Endothelial cell of umbilical vein (primary cell): ENCODE measurements at regions not wholly inside any gene's neighbourhood (a gene's known extent, or its start where the extent isn't known, plus 50 kb on each side); places are given as distances from the start of the nearest gene placed in this dataset.

Experiments
- CTCF ChIP-seq, 2 donors: IDR thresholded peaks; 1 replicate in 1 of 2; 2 replicates in 1 of 2; pipeline ENCODE4 v1.5.1; 2011; ENCODE audit warnings: low read length in 2 of 2, mild to moderate bottlenecking in 2 of 2, moderate library complexity in 2 of 2, control low read depth in 1 of 2, inconsistent platforms in 1 of 2, low read depth in 1 of 2; ENCODE audit not compliant: insufficient read depth in 1 of 2; ENCODE audit errors: extremely low read depth in 1 of 2
- EZH2 ChIP-seq: IDR thresholded peaks from 2 replicates; pipeline ENCODE4 v1.6.1; 2012; ENCODE audit warnings: borderline replicate concordance, low read depth, mild to moderate bottlenecking, moderate library complexity, low read length, inconsistent platforms; ENCODE audit not compliant: severe bottlenecking
- FOS ChIP-seq: IDR thresholded peaks from 2 replicates; pipeline ENCODE4 v1.6.1; 2011; ENCODE audit warnings: mild to moderate bottlenecking, low read length, moderate library complexity, borderline replicate concordance; ENCODE audit not compliant: insufficient read depth
- GATA2 ChIP-seq: IDR thresholded peaks from 2 replicates; pipeline ENCODE4 v1.7.0; 2011; ENCODE audit warnings: low read depth, mild to moderate bottlenecking, moderate library complexity, mixed read lengths, low read length; ENCODE audit not compliant: insufficient read length, insufficient read depth
- JUN ChIP-seq: IDR thresholded peaks from 2 replicates; pipeline ENCODE4 v1.6.1; 2011; ENCODE audit warnings: borderline replicate concordance, low read depth; ENCODE audit not compliant: insufficient read length, insufficient read depth
- MAX ChIP-seq: IDR thresholded peaks from 2 replicates; pipeline ENCODE4 v1.6.1; 2011; ENCODE audit not compliant: insufficient read depth, insufficient read length
- MYC ChIP-seq: IDR thresholded peaks from one replicate; pipeline ENCODE4 v1.6.1; 2011; ENCODE audit warnings: mild to moderate bottlenecking, low read depth, low read length
- POLR2A ChIP-seq: IDR thresholded peaks from 2 replicates; pipeline ENCODE4 v1.6.1; 2012; ENCODE audit warnings: low read depth, mild to moderate bottlenecking, control low read depth, low read length
- POLR2AphosphoS5 ChIP-seq: IDR thresholded peaks from 2 replicates; pipeline ENCODE4 v1.6.1; 2012; ENCODE audit warnings: low read depth, mild to moderate bottlenecking, control low read depth, low read length, moderate library complexity; ENCODE audit not compliant: insufficient read depth

- TF ChIP-seq CTCF (IDR thresholded peaks at IDR 0.05; ENCODE audit: extremely low read depth in 1 of 2, insufficient read depth in 1 of 2, low read depth in 1 of 2, low read length in 2 of 2) (no peak), POLR2A (no peak), MYC (no peak), FOS (no peak), EZH2 (no peak), POLR2AphosphoS5 (no peak), MAX (no peak), JUN (no peak), GATA2 (no peak)
Measured at GRCh38 chr15:48006031-48006511, 114.7 kb upstream of the SLC24A5 start.
